ENCODE measurements at regions not wholly inside any gene's neighbourhood (a gene's known extent, or its start where the extent isn't known, plus 50 kb on each side); places are given as distances from the start of the nearest gene placed in this dataset.

- no peak overlapping the region for H3K4me2 ChIP-seq (ENCODE audit: control insufficient read depth, insufficient read depth)
- no peaks in the 10 kb centered on the region for H3K4me1 ChIP-seq (ENCODE audit: control insufficient read depth, insufficient read depth, low read length)
- H2AFZ ChIP-seq (ENCODE audit: control insufficient read depth, low read depth, low read length) = no peak overlapping the region
- intact Hi-C loops (cut with micrococcal nuclease; ENCODE audit: unreplicated experiment) = no loop called here
- H3K9ac ChIP-seq (ENCODE audit: control insufficient read depth, insufficient read depth, low read length) = no peak overlapping the region
- ChIA-PET RAD21 (ENCODE audit: unreplicated experiment) (no interaction called here), CTCF (no interaction called here), POLR2A (no interaction called here), SMC1A (ENCODE audit: uncharacterized antibody, unreplicated experiment) (no interaction called here)
- FAIRE-seq = no peak
- no peak for DNase-seq (ENCODE audit: low read depth, low spot score)
- no peaks in the 10 kb centered on the region for H3K9me3 ChIP-seq (replicated peaks; ENCODE audit: control insufficient read depth, insufficient read depth, low read length)
- H3K27me3 ChIP-seq (replicated peaks in 1 of 2; ENCODE audit: control insufficient read depth in 2 of 2, insufficient read depth in 2 of 2, low read length in 1 of 2) = no peaks in the 10 kb centered on the region
- no peak overlapping the region for H3K27ac ChIP-seq (ENCODE audit: control insufficient read depth, insufficient read depth)
- BruUV-seq (replicated peaks) = no TSS peak
- H3K79me2 ChIP-seq (ENCODE audit: control insufficient read depth, insufficient read depth, low read length) = no peaks in the 10 kb centered on the region
- WGBS (ENCODE audit: insufficient coverage, insufficient replicate concordance, low lambda C conversion rate, missing lambda C conversion rate) = 36% methylated on average over 11 of the region's 11 CpGs
- in situ Hi-C loops (cut with MboI) = no loop called here
- TF ChIP-seq NFIC (IDR thresholded peaks at IDR 0.05; ENCODE audit: low read depth, low read length) (no peak), POLR2A (IDR thresholded peaks at IDR 0.05; ENCODE audit: low read depth, low read length) (no peak), JUND (IDR thresholded peaks at IDR 0.05; ENCODE audit: low read depth, low read length) (no peak), PAX8 (IDR thresholded peaks at IDR 0.05) (no peak), MEF2B (IDR thresholded peaks at IDR 0.05; ENCODE audit: partially characterized antibody, poor library complexity, severe bottlenecking) (no peak), ZNF24 (IDR thresholded peaks at IDR 0.05) (no peak), KAT2A (conservative IDR thresholded peaks at IDR 0.05; ENCODE audit: control insufficient read depth, low read depth, low read length) (no peak), ESRRA (IDR thresholded peaks at IDR 0.05; ENCODE audit: low read length) (no peak), RB1 (IDR thresholded peaks at IDR 0.05; ENCODE audit: borderline replicate concordance) (no peak), EZH2 (IDR thresholded peaks at IDR 0.05; ENCODE audit: borderline replicate concordance, control insufficient read depth, low read depth, low read length) (no peak)
- TF ChIP-seq, protein P1, sequence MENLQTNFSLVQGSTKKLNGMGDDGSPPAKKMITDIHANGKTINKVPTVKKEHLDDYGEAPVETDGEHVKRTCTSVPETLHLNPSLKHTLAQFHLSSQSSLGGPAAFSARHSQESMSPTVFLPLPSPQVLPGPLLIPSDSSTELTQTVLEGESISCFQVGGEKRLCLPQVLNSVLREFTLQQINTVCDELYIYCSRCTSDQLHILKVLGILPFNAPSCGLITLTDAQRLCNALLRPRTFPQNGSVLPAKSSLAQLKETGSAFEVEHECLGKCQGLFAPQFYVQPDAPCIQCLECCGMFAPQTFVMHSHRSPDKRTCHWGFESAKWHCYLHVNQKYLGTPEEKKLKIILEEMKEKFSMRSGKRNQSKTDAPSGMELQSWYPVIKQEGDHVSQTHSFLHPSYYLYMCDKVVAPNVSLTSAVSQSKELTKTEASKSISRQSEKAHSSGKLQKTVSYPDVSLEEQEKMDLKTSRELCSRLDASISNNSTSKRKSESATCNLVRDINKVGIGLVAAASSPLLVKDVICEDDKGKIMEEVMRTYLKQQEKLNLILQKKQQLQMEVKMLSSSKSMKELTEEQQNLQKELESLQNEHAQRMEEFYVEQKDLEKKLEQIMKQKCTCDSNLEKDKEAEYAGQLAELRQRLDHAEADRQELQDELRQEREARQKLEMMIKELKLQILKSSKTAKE (IDR thresholded peaks at IDR 0.05; ENCODE audit: low read depth, poor library complexity, severe bottlenecking) = no peak
- TF ChIP-seq, protein P2, sequence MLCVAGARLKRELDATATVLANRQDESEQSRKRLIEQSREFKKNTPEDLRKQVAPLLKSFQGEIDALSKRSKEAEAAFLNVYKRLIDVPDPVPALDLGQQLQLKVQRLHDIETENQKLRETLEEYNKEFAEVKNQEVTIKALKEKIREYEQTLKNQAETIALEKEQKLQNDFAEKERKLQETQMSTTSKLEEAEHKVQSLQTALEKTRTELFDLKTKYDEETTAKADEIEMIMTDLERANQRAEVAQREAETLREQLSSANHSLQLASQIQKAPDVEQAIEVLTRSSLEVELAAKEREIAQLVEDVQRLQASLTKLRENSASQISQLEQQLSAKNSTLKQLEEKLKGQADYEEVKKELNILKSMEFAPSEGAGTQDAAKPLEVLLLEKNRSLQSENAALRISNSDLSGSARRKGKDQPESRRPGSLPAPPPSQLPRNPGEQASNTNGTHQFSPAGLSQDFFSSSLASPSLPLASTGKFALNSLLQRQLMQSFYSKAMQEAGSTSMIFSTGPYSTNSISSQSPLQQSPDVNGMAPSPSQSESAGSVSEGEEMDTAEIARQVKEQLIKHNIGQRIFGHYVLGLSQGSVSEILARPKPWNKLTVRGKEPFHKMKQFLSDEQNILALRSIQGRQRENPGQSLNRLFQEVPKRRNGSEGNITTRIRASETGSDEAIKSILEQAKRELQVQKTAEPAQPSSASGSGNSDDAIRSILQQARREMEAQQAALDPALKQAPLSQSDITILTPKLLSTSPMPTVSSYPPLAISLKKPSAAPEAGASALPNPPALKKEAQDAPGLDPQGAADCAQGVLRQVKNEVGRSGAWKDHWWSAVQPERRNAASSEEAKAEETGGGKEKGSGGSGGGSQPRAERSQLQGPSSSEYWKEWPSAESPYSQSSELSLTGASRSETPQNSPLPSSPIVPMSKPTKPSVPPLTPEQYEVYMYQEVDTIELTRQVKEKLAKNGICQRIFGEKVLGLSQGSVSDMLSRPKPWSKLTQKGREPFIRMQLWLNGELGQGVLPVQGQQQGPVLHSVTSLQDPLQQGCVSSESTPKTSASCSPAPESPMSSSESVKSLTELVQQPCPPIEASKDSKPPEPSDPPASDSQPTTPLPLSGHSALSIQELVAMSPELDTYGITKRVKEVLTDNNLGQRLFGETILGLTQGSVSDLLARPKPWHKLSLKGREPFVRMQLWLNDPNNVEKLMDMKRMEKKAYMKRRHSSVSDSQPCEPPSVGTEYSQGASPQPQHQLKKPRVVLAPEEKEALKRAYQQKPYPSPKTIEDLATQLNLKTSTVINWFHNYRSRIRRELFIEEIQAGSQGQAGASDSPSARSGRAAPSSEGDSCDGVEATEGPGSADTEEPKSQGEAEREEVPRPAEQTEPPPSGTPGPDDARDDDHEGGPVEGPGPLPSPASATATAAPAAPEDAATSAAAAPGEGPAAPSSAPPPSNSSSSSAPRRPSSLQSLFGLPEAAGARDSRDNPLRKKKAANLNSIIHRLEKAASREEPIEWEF (IDR thresholded peaks at IDR 0.05; ENCODE audit: insufficient replicate concordance, low read depth, low read length) = no peak
- H3K4me3 ChIP-seq = no peak overlapping the region
- no peaks in the 10 kb centered on the region for H3K36me3 ChIP-seq (ENCODE audit: control insufficient read depth in 2 of 2, insufficient read depth in 2 of 2, low read length in 1 of 2)
- no peak for ATAC-seq
- H4K20me1 ChIP-seq (ENCODE audit: control insufficient read depth, insufficient read depth) = no peaks in the 10 kb centered on the region
These were observed 115.3 kb upstream of the ID4 start for GRCh38 chr6:19721766-19722377.

Data from GM12878 (cell line).